NCI-H510A (cell line): ENCODE measurements at regions not wholly inside any gene's neighbourhood (a gene's known extent, or its start where the extent isn't known, plus 50 kb on each side); places are given as distances from the start of the nearest gene placed in this dataset.
A peak's percentile ranks its signal among the peaks of the same experiment; 100 is the strongest.

Experiments
- DNase-seq: peaks from one replicate; lab custom pipeline; 2025; lab: John Stamatoyannopoulos, UW

GRCh38 chr1:239322369-239322768 is 64.0 kb upstream of the CHRM3 start:
- peak; percentile 16 for DNase-seq

GRCh38 chr1:239321877-239322276 is 64.5 kb upstream of the CHRM3 start:
- DNase-seq: no peak

- DNase-seq: no peak
Measured at GRCh38 chr1:239317948-239318347, 68.4 kb upstream of the CHRM3 start.

GRCh38 chr1:239315631-239316217 is 70.6 kb upstream of the CHRM3 start:
- DNase-seq: no peak

- DNase-seq: no peak
Measured at GRCh38 chr1:239311331-239311730, 75.0 kb upstream of the CHRM3 start.

DNA sequence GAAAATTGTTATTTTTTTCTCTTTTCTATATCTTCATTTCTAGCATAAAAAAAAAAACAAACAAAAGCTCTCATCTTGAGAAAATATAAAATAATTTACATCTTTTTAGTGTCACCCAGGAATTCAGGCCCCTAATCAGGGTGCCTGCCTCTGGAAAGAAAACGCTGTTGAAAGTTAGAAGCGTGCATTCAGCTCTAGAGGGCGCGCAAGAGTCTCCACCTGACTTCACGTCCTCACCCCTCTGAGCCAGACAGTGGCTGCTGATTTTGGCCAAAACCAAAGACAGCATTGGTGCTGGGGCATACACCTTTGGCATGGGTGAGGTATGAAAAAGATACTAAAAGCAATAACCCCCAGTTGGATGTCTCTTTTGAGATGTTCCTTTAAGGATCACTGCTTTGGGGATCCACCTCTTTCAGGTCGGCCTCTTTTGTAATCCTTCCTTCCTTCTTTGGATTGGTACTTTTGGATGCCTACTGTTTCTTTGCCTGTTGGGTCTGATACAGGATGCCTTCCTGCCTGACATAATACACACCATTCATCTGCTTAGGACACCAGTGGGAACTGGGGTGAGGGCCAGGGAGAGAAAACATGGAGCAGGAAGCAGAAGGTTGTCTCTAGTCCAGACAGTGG is 77.6 kb upstream of the CHRM3 start:
- no peak for DNase-seq

GRCh38 chr1:239307886-239308285 is 78.5 kb upstream of the CHRM3 start:
- no peak for DNase-seq

- DNase-seq: no peak
Measured at GRCh38 chr1:239306426-239306825, 79.9 kb upstream of the CHRM3 start.

- no peak for DNase-seq
Measured at GRCh38 chr1:239303289-239303688, 83.1 kb upstream of the CHRM3 start.

GRCh38 chr1:239302696-239303095 is 83.7 kb upstream of the CHRM3 start:
- DNase-seq: no peak

GRCh38 chr1:239301251-239301650 is 85.1 kb upstream of the CHRM3 start:
- no peak for DNase-seq

GRCh38 chr1:239297910-239298309 is 88.5 kb upstream of the CHRM3 start:
- DNase-seq: no peak

DNA sequence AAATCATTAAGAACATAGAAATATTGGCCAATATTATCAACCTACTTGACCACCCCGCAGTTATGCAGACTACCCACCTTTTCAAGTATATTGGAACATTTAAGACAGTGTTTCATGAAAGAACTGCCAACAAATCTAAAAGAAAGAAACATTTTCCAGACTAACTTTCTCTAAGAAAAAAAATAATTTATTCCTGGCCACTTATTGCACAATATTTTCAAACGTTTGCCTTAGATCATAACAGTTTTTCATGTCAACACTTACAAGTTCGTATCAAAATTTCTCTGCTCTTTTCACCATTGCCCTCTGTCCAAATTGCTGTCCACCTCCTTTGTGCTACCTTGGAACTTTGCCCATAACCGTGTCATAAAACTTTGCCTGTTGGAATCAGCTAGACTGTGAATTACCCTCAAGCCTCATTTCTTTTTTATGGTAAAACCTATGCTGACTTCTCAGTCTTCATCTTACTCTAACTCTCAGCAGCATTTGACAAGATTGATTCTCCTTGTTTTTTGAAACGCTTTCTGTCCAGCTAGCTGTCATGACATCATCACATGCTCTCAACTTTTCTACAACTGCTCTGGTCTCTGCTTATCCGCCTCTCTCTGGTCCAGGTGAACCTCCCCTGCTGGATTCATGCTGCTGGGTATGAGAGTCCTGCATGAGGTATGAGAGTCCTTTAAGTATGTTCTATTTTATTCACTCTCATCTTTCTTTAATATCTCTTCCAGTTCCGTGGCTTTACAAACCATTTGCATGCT is 92.8 kb upstream of the CHRM3 start:
- no peak for DNase-seq

DNA sequence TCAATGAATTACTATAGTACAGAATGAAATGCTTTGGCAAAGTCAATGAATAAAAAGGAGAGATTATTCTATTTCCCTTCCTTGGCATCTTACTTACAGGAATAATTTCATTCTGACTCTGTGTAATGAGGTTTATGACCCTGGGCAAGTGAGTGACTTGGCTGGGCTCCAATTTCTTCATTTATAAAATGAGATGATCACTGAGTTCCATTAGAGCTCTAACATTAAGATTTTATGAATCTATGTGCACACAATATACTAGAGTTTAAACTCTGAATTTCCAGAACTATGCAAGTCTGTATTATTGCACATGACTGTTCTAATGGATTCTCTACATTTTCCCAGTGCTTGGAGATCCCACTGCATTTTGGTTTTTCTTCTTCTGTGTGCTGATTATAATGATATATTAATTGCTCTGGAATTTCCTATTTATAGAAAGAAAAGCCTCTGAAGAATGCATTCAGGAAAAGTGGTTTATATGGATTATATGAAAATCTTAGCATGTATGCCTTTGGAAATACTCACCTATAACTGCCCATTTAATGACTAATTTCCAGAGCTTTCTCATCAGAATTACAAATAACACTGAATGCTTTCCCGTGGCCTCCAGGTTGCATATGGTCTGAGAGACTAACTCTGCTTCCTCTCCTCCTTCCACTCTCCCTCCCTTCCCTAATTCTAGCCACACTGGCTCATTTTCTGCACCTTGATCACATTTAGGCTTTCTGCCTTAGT is 97.4 kb upstream of the CHRM3 start:
- no peak for DNase-seq

GRCh38 chr1:239287296-239287695 is 99.1 kb upstream of the CHRM3 start:
- DNase-seq: no peak

- DNase-seq: no peak
Measured at GRCh38 chr1:239283216-239283615, 103.2 kb upstream of the CHRM3 start.

GRCh38 chr1:239282411-239282810 is 104.0 kb upstream of the CHRM3 start:
- no peak for DNase-seq

- DNase-seq: no peak
Measured at GRCh38 chr1:239276051-239276450, 110.3 kb upstream of the CHRM3 start.

DNA sequence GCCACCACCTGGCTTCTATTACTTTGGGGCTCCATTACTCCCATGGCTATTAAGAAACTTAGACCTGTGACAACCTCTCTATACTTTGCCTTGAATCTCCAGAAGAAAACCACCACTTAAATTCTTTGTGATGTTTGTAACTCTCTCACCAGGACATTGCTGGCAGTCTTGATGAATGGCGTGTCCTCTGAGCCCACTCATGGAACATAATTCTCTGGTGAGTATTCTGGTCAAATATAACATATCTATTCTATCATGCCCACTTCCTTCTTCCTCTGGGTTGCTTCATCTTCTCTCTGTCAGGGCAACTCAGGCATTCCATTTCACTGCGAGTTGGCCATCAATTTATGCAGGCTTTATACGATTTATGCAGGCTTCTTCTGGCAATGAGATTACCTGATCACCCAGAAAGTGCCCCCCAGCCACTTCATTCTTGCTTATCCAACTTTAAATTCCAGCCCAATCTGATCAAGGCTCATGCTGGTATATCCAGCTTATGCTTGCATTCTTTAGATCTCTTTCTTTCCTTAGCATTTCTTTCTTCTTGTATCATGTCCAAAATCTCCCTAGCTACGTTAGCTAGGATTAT is 112.0 kb upstream of the CHRM3 start:
- no peak for DNase-seq

- no peak for DNase-seq
Measured at GRCh38 chr1:239270509-239270908, 115.9 kb upstream of the CHRM3 start.

GRCh38 chr1:239269706-239270105 is 116.7 kb upstream of the CHRM3 start:
- DNase-seq: no peak

GRCh38 chr1:239268941-239269340 is 117.4 kb upstream of the CHRM3 start:
- no peak for DNase-seq
